ENCODE measurements at regions not wholly inside any gene's neighbourhood (a gene's known extent, or its start where the extent isn't known, plus 50 kb on each side); places are given as distances from the start of the nearest gene placed in this dataset.

DNA sequence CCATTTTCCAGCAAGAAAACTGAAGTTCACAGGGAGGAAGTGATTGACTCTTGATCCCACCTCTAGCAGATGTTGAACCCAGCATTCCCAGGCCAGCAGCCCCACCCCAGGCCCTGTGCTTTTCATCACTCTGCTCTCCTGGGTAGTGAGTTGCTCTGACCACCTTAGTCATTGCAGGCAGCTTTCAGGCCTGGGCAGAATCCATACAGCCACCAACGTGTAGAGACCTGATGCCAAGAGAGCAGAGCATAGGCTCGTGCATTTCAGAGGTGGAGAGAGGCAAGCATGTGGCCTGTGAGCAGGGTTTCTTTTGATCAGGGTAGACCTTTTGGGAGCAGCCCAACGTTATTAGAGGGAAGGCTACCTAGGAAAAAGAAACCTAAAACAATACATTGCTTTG lies 334.6 kb downstream of the PTEN start:
- no peak for DNase-seq (ENCODE audit: low read depth, low spot score)

DNA sequence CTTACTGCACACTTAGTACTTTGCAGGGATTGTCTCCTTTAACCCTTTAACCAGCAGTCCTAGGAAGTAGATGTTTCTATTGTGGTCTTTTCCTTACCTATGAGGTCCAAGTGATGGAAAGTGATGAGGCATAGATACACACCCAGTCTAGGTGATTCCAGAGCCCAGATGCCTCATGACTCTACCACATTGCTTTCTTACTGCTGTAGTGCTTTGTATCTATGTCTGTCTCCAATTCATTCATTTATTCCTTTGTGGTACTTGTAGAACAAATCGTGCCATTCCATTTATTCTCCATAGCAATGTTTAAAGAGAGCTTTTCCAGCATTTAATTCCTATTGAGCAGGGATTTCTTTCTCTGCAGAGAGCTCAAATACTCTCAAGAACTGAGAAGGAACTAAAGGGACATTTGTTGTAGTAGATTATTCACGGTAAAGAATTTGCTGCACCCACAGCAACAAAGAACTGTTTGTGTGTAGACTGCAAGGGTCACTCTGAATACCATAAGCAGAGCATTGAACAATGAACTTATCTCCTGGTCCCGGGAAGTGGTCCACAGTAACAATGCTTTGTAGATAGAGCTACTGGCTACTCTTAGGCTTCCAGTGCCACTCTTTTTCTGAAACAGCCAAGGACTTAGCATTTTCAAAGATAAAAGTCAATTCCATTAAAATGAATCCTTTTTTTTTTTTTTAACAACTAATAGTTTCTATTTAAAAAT lies 337.0 kb downstream of the PTEN start:
- no peak for DNase-seq (ENCODE audit: low read depth, low spot score)

DNA sequence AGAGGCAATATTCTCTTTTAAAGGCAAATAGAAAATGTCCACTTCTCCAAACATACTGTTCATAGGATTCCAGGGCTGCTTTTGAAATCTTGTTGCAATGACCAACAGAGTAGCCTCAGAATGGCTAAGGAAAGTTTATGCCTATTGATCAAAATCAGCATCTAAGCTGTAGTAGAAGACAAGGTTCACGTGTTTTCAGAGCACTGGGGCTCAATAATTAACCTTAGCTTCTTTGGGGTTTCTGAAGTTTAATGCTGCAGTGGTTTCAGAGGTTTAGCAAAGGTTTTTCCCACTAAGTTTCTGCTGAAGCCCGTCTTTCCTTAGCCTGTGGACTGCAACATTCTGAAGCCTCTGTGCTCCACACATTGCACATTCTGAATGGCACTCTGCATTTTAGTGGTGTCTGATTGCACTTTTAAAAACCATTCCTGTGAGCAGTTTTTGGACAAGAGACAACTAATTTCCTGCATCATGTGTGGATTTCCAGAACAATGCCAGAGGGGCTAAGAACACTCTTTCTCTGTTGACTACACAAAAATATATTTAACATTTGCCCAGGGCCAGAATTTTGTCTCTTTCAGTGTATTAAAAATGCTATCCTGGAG lies 342.5 kb downstream of the PTEN start:
- no peak for DNase-seq (ENCODE audit: low read depth, low spot score)

DNA sequence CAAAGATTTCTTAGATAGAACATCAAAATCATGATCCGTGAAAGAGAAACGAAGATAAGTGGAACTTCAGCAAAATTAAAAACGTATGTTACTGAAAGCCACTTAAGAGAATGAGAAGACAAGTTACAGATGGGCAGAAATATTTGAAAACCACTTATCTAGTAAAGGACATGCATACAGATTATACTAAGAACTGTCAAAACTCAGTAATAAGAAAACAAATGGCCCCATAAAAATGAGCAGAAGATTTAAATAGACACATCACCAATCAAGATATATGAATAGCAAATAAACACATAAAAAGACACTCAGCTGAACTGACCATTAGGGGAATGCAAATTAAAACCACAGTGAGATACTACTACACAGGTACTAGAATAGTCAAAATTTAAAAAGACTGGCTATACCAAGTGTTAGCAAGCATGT lies 343.7 kb downstream of the PTEN start:
- no peak for DNase-seq (ENCODE audit: low read depth, low spot score)

DNA sequence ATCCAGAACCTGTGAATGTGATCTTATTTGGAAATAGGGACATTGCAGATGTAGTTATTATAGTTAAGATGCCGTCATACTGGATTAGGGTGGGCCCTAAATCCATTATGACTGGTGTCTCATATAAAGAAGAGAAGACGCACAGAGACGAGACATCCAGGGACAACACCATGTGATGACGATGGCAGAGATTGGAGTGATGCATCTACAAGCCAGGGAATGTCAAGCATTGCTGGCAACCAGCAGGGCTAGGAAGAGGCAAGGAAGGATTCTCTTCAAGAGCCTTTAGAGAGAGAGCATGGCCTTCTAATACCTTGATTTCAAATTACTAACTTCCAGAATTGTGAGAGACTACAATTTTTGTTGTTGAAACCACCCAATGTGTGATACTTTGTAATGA lies 345.8 kb downstream of the PTEN start:
- DNase-seq (ENCODE audit: low read depth, low spot score), result no peak

DNA sequence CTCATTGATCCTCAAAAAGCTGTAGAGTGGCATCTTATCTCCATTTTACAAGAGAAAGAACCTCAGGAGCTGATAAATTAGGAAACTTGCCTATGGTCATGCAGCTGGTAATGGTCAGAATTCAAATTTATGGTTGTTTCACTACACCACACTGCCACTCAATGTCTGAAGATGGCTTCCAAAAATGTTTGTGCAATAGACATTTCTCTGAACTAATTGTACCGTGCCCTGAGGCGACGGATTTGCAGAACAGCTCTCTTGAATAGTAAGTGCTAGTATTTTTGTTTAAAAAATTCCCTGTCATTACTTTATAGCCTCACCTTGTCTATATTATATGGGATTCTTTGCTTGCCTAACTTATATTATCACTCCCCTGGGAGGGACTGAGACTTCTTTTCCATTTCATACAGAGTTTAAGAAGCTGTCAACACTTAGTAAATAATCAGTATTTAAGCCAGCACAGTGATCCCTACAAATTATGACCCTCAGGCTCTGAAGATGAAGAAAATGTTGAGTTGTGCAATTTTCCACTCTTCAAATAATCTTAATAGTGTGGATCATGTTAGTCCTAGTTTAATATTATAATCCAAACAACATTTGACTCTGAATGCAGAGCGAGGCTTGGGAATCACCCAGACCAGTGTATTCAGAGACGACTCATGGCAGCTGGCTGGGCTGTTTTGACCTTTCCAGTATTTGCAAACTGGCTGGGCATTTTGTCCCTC lies 346.6 kb downstream of the PTEN start:
- DNase-seq (ENCODE audit: low read depth, low spot score), result no peak

DNA sequence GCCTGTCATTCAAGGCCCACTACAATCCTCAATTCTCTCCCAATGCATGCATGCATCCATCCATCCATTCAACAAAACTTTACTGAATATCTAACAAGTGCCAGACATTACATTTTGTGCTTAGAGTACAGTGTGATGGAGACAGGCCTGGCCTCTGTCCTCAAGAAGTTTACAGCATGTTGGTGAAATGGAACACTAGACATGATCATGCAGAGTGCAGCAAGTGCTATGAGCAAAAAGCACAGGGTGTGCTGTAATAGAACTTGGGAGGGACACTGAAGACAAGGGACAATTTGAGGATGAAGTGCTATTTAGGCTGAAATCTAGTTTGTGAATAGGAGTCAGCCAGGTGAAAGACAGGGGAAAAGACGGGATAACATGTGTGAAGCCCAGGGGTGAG lies 347.8 kb downstream of the PTEN start:
- DNase-seq (ENCODE audit: low read depth, low spot score), result no peak

DNA sequence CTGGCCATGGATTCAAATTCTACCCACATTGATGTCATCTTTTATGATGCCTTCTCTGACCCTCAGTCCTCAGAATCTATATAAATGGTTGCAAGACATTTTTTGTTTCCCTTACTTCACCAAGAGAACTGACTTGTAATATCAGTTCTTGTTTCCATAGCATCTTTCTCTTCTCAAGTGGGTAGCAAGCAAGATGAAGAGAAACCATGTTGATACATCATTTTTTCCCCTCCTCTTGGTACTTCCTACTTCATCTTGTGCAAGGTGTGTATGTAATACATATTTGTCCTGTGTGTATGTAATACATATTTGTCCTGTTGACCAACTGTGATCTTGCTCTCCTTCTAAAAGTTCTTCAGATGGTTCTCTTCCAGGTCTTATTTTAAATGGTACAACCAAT lies 348.6 kb downstream of the PTEN start:
- no peak for DNase-seq (ENCODE audit: low read depth, low spot score)

DNA sequence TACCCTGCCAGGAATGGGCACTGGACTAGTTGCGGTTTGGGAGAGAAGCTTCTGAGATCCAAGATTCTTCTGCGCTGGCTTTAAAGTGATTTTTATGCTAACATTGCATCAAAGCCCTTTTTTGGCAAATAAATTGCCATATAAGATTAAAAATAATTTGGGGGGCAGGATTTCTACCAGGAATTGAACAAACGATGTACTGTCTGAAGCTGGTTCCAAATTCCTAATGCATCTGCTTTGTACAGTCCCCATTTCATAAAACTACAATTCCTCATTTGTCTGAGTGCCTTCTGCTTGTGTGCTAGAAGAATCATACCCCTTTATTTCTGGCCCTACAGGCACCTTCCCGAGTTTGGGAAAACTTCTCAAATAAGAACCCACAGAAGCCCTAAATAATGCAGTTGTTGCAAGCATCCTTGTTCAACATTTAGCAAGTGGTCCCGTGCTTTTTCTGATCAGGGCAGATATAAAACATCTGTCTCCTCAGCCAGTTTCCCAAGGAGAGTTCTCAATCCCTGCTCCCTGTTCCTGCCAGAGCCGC lies 349.7 kb downstream of the PTEN start:
- no peak for DNase-seq (ENCODE audit: low read depth, low spot score)

DNA sequence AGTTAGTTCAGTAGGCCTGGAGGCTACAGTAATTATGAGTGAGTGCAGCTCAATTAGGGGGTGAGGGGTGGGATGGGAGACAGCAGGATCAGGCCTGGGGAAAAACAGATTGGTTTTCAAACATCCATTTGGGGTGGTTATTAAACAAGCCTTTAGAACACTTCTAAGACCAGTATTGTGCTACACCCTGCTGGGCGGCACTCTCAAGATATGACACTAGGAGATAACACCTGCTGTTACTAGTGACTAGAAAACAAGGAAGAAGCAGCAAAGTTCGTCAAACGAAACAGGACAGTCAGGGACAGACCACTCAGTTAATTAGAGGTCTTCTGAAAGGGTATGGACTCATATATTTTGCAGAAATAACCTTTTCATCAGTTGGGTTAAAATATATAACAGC lies 353.6 kb downstream of the PTEN start:
- no peak for DNase-seq (ENCODE audit: low read depth, low spot score)

DNA sequence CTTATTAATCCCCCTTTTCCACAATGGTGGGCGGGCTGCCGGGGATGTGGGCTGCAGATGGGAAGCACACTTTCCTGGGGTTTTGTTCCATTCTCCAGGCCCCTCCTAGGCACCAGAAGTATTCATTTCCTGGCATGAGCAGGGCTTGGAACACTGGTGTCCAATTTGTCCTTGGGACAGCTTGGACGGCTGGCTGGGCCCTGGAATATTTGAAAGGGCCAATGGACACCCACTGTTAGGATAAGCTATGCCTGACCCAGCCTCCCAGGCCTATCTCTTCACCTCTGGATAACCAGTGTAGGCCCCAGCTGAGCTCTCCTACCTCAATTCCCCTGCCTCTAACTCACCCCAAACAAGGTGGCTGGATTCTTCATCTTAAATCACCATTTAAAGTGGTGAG lies 354.9 kb downstream of the PTEN start:
- DNase-seq (ENCODE audit: low read depth, low spot score), result no peak

DNA sequence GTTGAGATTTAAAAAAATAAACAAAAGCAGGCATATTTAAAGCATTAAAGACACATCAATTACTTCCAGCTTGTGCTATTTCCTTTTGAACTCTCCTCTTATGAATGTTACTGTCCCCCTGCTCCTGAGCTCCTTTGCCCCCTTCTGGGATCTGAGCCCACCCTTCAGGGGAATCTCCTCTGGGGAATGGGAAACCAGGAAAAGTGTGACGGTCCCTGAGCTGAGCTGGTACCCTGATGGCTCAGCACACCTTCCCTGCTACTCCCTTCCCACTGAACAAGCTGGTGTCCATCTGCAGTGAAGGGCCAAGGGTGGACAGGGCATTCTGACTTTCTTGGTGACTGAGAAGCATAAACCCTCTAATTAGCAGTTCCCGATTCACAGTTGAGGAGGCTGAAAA lies 356.3 kb downstream of the PTEN start:
- DNase-seq (ENCODE audit: low read depth, low spot score), result no peak

DNA sequence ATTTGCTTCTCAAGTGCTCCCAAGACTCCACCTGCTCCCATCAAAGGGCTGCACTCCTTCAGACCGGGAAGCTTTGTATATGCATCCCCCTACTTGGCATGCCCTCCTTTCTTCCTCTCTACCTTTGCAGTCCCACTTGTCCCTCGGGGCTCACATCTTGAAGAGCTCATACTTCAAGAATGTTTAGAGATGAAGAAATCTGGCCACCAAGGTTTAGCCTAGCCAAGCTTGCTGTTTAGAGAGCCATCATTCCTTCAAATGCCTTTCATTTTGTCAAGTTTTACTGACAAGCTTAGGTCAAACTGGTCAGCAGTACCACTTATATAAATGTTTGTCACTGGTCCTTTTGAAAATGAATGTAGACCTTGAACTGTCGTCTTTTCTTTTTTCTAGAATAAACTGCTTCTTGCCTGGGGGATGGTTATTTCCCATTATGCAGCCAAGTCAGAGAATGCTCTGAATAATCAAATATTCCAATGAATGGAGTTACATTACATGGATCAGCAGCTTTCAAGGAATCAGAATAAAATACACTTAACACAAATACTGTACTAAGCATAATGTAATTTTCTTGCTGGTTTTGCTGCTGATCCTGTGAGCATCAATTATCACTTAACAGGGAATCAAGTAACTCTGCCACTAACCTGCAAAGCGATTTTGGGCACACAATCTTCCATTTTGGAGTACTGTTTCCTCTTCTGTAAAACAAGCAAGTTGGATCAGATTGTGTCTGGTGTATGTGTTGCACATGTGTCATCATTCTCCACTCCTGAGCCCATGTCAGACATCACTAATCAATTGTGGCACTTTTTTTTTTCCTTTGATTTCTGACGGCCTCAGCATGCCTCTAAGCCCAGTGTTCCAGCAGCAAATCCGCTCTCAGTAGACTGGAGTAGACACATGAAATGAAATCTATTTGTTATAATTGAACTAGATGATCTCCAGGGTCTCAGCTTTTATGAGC lies 357.9 kb downstream of the PTEN start:
- no peak for DNase-seq (ENCODE audit: low read depth, low spot score)

DNA sequence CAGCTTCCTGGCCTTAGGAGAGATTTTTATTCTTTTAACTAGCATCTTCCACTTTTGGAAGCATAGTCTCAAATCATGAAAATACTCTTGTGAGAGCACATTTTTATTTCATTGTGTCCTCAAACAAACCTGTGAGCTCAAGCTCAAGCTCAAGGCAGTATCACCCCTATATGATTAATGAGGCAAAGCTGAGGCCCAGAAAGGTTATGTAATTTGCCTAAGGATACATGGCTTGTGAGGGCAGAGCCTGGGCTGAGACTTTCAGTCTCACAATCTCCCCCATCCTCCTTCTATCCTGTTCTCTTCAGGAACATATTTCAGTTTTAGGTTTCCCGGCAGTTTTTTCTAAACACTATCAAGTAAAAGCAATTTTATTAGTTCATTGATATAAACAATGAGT lies 359.5 kb downstream of the PTEN start:
- no peak for DNase-seq (ENCODE audit: low read depth, low spot score)
